CD14-positive monocyte (primary cell): ENCODE measurements at regions not wholly inside any gene's neighbourhood (a gene's known extent, or its start where the extent isn't known, plus 50 kb on each side); places are given as distances from the start of the nearest gene placed in this dataset.
"Not testable (repeated sequence)": the region's sequence is repeated elsewhere in the genome, so short reads cannot be mapped to it uniquely, and the experiment has no call there.

ENCODE experiments used
- DNase-seq, 3 donors: peaks; one replicate each; pipeline ENCODE4 v3.0.0-alpha.2; 2011 to 2022
- H2AFZ ChIP-seq: 2 replicates; pipeline ENCODE4 v1.6.0; 2012; ENCODE audit warnings: mild to moderate bottlenecking, low read depth, low read length, inconsistent platforms; ENCODE audit not compliant: insufficient read depth, poor library complexity, severe bottlenecking
- H3K27ac ChIP-seq, 2 donors: 1 replicate in 1 of 2; 2 replicates in 1 of 2; pipeline ENCODE4 v1.5.1; 2012 to 2013; ENCODE audit warnings: low read length in 2 of 2, control low read depth in 1 of 2, inconsistent platforms in 1 of 2, low read depth in 1 of 2, mild to moderate bottlenecking in 1 of 2
- H3K27me3 ChIP-seq, 2 donors: one replicate each; pipeline versions ENCODE4 v1.6.0 to v1.6.1; 2011 to 2013; ENCODE audit warnings: low read length in 2 of 2; ENCODE audit not compliant: control insufficient read depth in 2 of 2, insufficient read depth in 2 of 2
- H3K36me3 ChIP-seq, 2 donors: replicated peaks in 1 of 2; 1 replicate in 1 of 2; 2 replicates in 1 of 2; pipeline versions ENCODE4 v1.5.1 to v1.6.1; 2012 to 2013; ENCODE audit warnings: low read length in 2 of 2, control low read depth in 1 of 2, inconsistent platforms in 1 of 2, mild to moderate bottlenecking in 1 of 2; ENCODE audit not compliant: insufficient read depth in 2 of 2, control insufficient read depth in 1 of 2
- H3K4me1 ChIP-seq, 2 donors: 1 replicate in 1 of 2; 2 replicates in 1 of 2; pipeline versions ENCODE4 v1.5.1 to v1.6.1; 2012 to 2013; ENCODE audit warnings: low read length in 2 of 2, control low read depth in 1 of 2, inconsistent platforms in 1 of 2, mild to moderate bottlenecking in 1 of 2, moderate library complexity in 1 of 2; ENCODE audit not compliant: insufficient read depth in 2 of 2, control insufficient read depth in 1 of 2
- H3K4me2 ChIP-seq: replicated peaks from 2 replicates; pipeline ENCODE3; 2012; ENCODE audit warnings: low read length, moderate library complexity, mild to moderate bottlenecking; ENCODE audit not compliant: poor library complexity, severe bottlenecking; ENCODE audit errors: extremely low read depth
- H3K4me3 ChIP-seq, 3 experiments: fragments of 200-600 bp in 1 of 3; sonication (generic) in 1 of 3; replicated peaks in 1 of 3; 1 replicate in 2 of 3; 2 replicates in 1 of 3; pipeline ENCODE4 v1.5.1; 2011 to 2013; ENCODE audit warnings: low read length in 3 of 3, mild to moderate bottlenecking in 3 of 3, control low read depth in 2 of 3, low read depth in 2 of 3, inconsistent platforms in 1 of 3, moderate library complexity in 1 of 3
- H3K79me2 ChIP-seq: 2 replicates; pipeline ENCODE4 v1.6.0; 2012; ENCODE audit warnings: mild to moderate bottlenecking, control low read depth, inconsistent platforms, low read length, moderate library complexity; ENCODE audit not compliant: insufficient read depth
- H3K9ac ChIP-seq: 2 replicates; pipeline ENCODE4 v1.6.0; 2017; ENCODE audit warnings: low read length, mild to moderate bottlenecking; ENCODE audit not compliant: insufficient read depth, poor library complexity, severe bottlenecking
- H3K9me3 ChIP-seq, 2 donors: replicated peaks in 1 of 2; 1 replicate in 1 of 2; 2 replicates in 1 of 2; pipeline versions ENCODE4 v1.5.1 to v1.6.1; 2012 to 2013; ENCODE audit warnings: low read length in 2 of 2, control low read depth in 1 of 2; ENCODE audit not compliant: control insufficient read depth in 1 of 2, insufficient read depth in 1 of 2
- H4K20me1 ChIP-seq: 2 replicates; pipeline ENCODE4 v1.6.0; 2012; ENCODE audit warnings: mild to moderate bottlenecking, low read length, control low read depth, moderate library complexity; ENCODE audit not compliant: insufficient read depth
- H3K27ac Mint-ChIP-seq, 7 donors: one replicate each; pipeline ENCODE4 v1.8.0; 2020; ENCODE audit warnings: mild to moderate bottlenecking in 7 of 7, mixed read lengths in 7 of 7, moderate library complexity in 6 of 7, inconsistent platforms in 2 of 7
- H3K27me3 Mint-ChIP-seq, 3 donors: one replicate each; pipeline ENCODE4 v1.8.0; 2021 to 2022; ENCODE audit warnings: low read depth in 3 of 3, mild to moderate bottlenecking in 3 of 3, mixed read lengths in 3 of 3, moderate library complexity in 3 of 3, inconsistent platforms in 1 of 3
- H3K36me3 Mint-ChIP-seq, 2 donors: one replicate each; pipeline ENCODE4 v1.8.0; 2020; ENCODE audit warnings: mixed read lengths in 2 of 2, inconsistent platforms in 1 of 2, mild to moderate bottlenecking in 1 of 2
- H3K4me1 Mint-ChIP-seq: one replicate; pipeline ENCODE4 v1.8.0; 2020; ENCODE audit warnings: mild to moderate bottlenecking, mixed read lengths
- H3K4me3 Mint-ChIP-seq, 2 donors: one replicate each; pipeline ENCODE4 v1.8.0; 2020; ENCODE audit warnings: mild to moderate bottlenecking in 2 of 2, mixed read lengths in 2 of 2, moderate library complexity in 1 of 2
- H3K9me3 Mint-ChIP-seq, 7 donors: one replicate each; pipeline ENCODE4 v1.8.0; 2020 to 2022; ENCODE audit warnings: mixed read lengths in 7 of 7, mild to moderate bottlenecking in 6 of 7, moderate library complexity in 6 of 7, inconsistent platforms in 2 of 7
- CTCF ChIP-seq: fragments of 200-600 bp; IDR thresholded peaks from one replicate; pipeline ENCODE4 v1.8.0; 2022; ENCODE audit warnings: antibody characterized with exemption, mild to moderate bottlenecking
- WGBS: methylation state at CpG from one replicate; pipeline ENCODE4 v1.1.5; 2013; ENCODE audit warnings: missing lambda C conversion rate; ENCODE audit not compliant: insufficient coverage; 5-methylcytosine and 5-hydroxymethylcytosine counted together
- intact Hi-C, 2 donors: fragments of 100-400 bp; cut with micrococcal nuclease; formaldehyde crosslinking; loops; one replicate each; pipeline versions ENCODE4 v1.15.0 to v1.15.1; 2023

GRCh38 chr10:76618171-76618570 lies 1019.4 kb downstream of the KCNMA1 start:
- Histone ChIP-seq H3K36me3 (no peaks in the 10 kb centered on the region), H2AFZ (no peak overlapping the region), H3K27ac (no peak overlapping the region), H3K27me3 (no peaks in the 10 kb centered on the region), H4K20me1 (no peaks in the 10 kb centered on the region), H3K79me2 (no peaks in the 10 kb centered on the region), H3K4me2 (no peak overlapping the region), H3K9ac (no peak overlapping the region), H3K4me3 (no peak overlapping the region), H3K9me3 (peaks cover 0 to 6% of the 10 kb centered on the region in 2 donors), H3K4me1 (no peaks in the 10 kb centered on the region)
- no peak for TF ChIP-seq CTCF
- Mint-ChIP-seq H3K4me3 (no peak overlapping the region), H3K9me3 (peaks cover 0 to 19% (median 7%) of the 10 kb centered on the region in 7 donors), H3K27ac (no peak overlapping the region), H3K4me1 (no peaks in the 10 kb centered on the region), H3K27me3 (peaks cover 0 to 2% (median 1%) of the 10 kb centered on the region in 3 donors), H3K36me3 (no peaks in the 10 kb centered on the region)
- no peak for DNase-seq
- intact Hi-C loops, result no loop called here
- WGBS, result no CpG with 5 or more reads among the region's 2 CpGs

- H3K27ac Mint-ChIP-seq, H3K79me2 ChIP-seq, H3K4me3 ChIP-seq, H3K27ac ChIP-seq, H3K36me3 Mint-ChIP-seq, H3K4me3 Mint-ChIP-seq, DNase-seq, H2AFZ ChIP-seq, H3K4me1 ChIP-seq, H3K9me3 ChIP-seq, H3K9ac ChIP-seq, H3K36me3 ChIP-seq, H3K27me3 ChIP-seq, H3K4me2 ChIP-seq, H3K27me3 Mint-ChIP-seq, H3K4me1 Mint-ChIP-seq, H4K20me1 ChIP-seq, intact Hi-C loops: not testable (repeated sequence)
- peaks cover 2 to 26% (median 13%) of the 10 kb centered on the region in 7 donors for H3K9me3 Mint-ChIP-seq
These were observed 1020.9 kb downstream of the KCNMA1 start for GRCh38 chr10:76616666-76617065.
